A549 (cell line): ENCODE measurements at regions not wholly inside any gene's neighbourhood (a gene's known extent, or its start where the extent isn't known, plus 50 kb on each side); places are given as distances from the start of the nearest gene placed in this dataset.

ENCODE experiments used
- ATAC-seq, 2 experiments: fragments of 200-7000 bp in 1 of 2; fragments of >200 bp in 1 of 2; cut with Nextera tagmentation in 1 of 2; cut with Tn5 transposase in 1 of 2; 3 replicates each; pipeline versions ENCODE4 v1.8.0 to v1.9.1; 2018 to 2020; ENCODE audit warnings: mild to moderate bottlenecking in 1 of 2, moderate library complexity in 1 of 2
- CTCF ChIA-PET: fragments of 300-600 bp; sonication (Branson Sonifier 250); formaldehyde crosslinking; extraction: SDS; loops from one replicate; lab custom pipeline; 2021; ENCODE audit warnings: antibody characterized with exemption, inconsistent platforms; lab: Yijun Ruan, JAX
- POLR2A ChIA-PET: fragments of 350-600 bp; formaldehyde crosslinking; extraction: SDS; loops from one replicate; lab custom pipeline; 2021; ENCODE audit warnings: antibody characterized with exemption, inconsistent platforms; lab: Yijun Ruan, JAX
- DNase-seq, 2 experiments: peaks; one replicate each; pipeline versions ENCODE4 v3.0.0 to v3.0.0-alpha.2; 2011 to 2016; ENCODE audit warnings: low read depth in 1 of 2, low spot score in 1 of 2
- FAIRE-seq: peaks from 2 replicates; lab custom pipeline; 2011; peaks lifted over from hg19 to GRCh38; lab: Jason Lieb, UNC
- H3K27ac ChIP-seq, 2 experiments: fragments of >200 bp; sonication (Bioruptor Twin); formaldehyde crosslinking; 3 replicates each; pipeline ENCODE4 v1.5.1; 2016 to 2017
- H3K4me1 ChIP-seq: fragments of >200 bp; sonication (Bioruptor Twin); formaldehyde crosslinking; 3 replicates; pipeline ENCODE4 v1.6.1; 2016
- H3K4me2 ChIP-seq: fragments of >200 bp; sonication (Bioruptor Twin); formaldehyde crosslinking; 3 replicates; pipeline ENCODE4 v1.6.1; 2016
- H3K4me3 ChIP-seq: fragments of >200 bp; sonication (Bioruptor Twin); formaldehyde crosslinking; 3 replicates; pipeline ENCODE4 v1.5.1; 2016
- H3K9me3 ChIP-seq: fragments of >200 bp; sonication (Bioruptor Twin); formaldehyde crosslinking; 3 replicates; pipeline ENCODE4 v1.6.1; 2016
- BHLHE40 ChIP-seq: IDR thresholded peaks from 2 replicates; pipeline ENCODE4 v1.6.1; 2012; ENCODE audit warnings: low read depth, low read length, inconsistent platforms
- CBX8 ChIP-seq: fragments of 200-600 bp; sonication (generic); IDR thresholded peaks from 2 replicates; pipeline ENCODE4 v1.6.1; 2016
- CEBPB ChIP-seq, 2 experiments: fragments of >200 bp in 1 of 2; sonication (Bioruptor Twin) in 1 of 2; formaldehyde crosslinking in 1 of 2; IDR thresholded peaks; 2 replicates each; pipeline ENCODE4 v1.6.1; 2012 to 2016
- CHD2 ChIP-seq: fragments of 150-350 bp; IDR thresholded peaks from 2 replicates; pipeline ENCODE4 v1.6.1; 2014; ENCODE audit warnings: low read length; ENCODE audit not compliant: partially characterized antibody
- CTCF ChIP-seq: fragments of >200 bp; sonication (Bioruptor Twin); formaldehyde crosslinking; IDR thresholded peaks from 3 replicates; pipeline ENCODE4 v1.5.1; 2016
- EHF ChIP-seq: fragments of 250-450 bp; sonication (Bioruptor Pico); IDR thresholded peaks from 2 replicates; pipeline ENCODE4 v1.5.0; 2020; ENCODE audit warnings: mild to moderate bottlenecking
- EHMT2 ChIP-seq: fragments of 200-600 bp; sonication (generic); IDR thresholded peaks from 2 replicates; pipeline ENCODE4 v1.6.1; 2016; ENCODE audit warnings: antibody characterized with exemption, low read depth, mild to moderate bottlenecking, moderate library complexity
- ESRRA ChIP-seq: fragments of 150-350 bp; IDR thresholded peaks from 2 replicates; pipeline ENCODE4 v1.6.1; 2014; ENCODE audit warnings: mild to moderate bottlenecking, low read length, borderline replicate concordance
- FOSB ChIP-seq: fragments of 250-450 bp; sonication (Bioruptor Pico); IDR thresholded peaks from 2 replicates; pipeline ENCODE4 v1.5.0; 2020; ENCODE audit warnings: mild to moderate bottlenecking, moderate library complexity
- FOXS1 ChIP-seq: fragments of 250-450 bp; sonication (Bioruptor Pico); IDR thresholded peaks from 2 replicates; pipeline ENCODE4 v1.5.0; 2020; ENCODE audit warnings: mild to moderate bottlenecking, moderate library complexity
- HDAC2 ChIP-seq: fragments of 200-600 bp; sonication (generic); IDR thresholded peaks from 2 replicates; pipeline ENCODE4 v1.6.1; 2016
- HEYL ChIP-seq: fragments of 250-450 bp; sonication (Bioruptor Pico); IDR thresholded peaks from 2 replicates; pipeline ENCODE4 v1.8.0; 2021; ENCODE audit warnings: mild to moderate bottlenecking, moderate library complexity
- HMGXB4 ChIP-seq: fragments of 250-450 bp; sonication (Bioruptor Pico); IDR thresholded peaks from 2 replicates; pipeline ENCODE4 v1.5.0; 2021; ENCODE audit warnings: mild to moderate bottlenecking, moderate library complexity, borderline replicate concordance
- HOXA7 ChIP-seq: fragments of 250-450 bp; sonication (Bioruptor Pico); IDR thresholded peaks from 2 replicates; pipeline ENCODE4 v1.5.0; 2020; ENCODE audit warnings: mild to moderate bottlenecking, moderate library complexity
- HOXB5 ChIP-seq: fragments of 250-450 bp; sonication (Bioruptor Pico); IDR thresholded peaks from 2 replicates; pipeline ENCODE4 v1.5.0; 2020; ENCODE audit warnings: mild to moderate bottlenecking, moderate library complexity
- JUNB ChIP-seq: fragments of >200 bp; sonication (Bioruptor Twin); formaldehyde crosslinking; IDR thresholded peaks from 2 replicates; pipeline ENCODE4 v1.6.1; 2016
- MAX ChIP-seq: IDR thresholded peaks from 2 replicates; pipeline ENCODE4 v1.6.1; 2012
- NFE2L2 ChIP-seq: fragments of 150-350 bp; conservative IDR thresholded peaks from 2 replicates; pipeline ENCODE4 v1.6.1; 2014; ENCODE audit warnings: low read length
- NR3C1 ChIP-seq: fragments of >200 bp; sonication (Bioruptor Twin); formaldehyde crosslinking; IDR thresholded peaks from 3 replicates; pipeline ENCODE4 v1.6.1; 2017
- POLR2AphosphoS2 ChIP-seq: conservative IDR thresholded peaks from 2 replicates; pipeline ENCODE4 v1.6.1; 2012; ENCODE audit warnings: low read length, improper control_type of control experiment, inconsistent platforms
- RAD21 ChIP-seq, 2 experiments: fragments of >200 bp in 1 of 2; sonication (Bioruptor Twin) in 1 of 2; formaldehyde crosslinking in 1 of 2; IDR thresholded peaks in 1 of 2; conservative IDR thresholded peaks in 1 of 2; 2 replicates in 1 of 2; 3 replicates in 1 of 2; pipeline ENCODE4 v1.6.1; 2012 to 2018; ENCODE audit warnings: inconsistent platforms in 1 of 2
- REST ChIP-seq: fragments of 200-600 bp; sonication (generic); IDR thresholded peaks from 2 replicates; pipeline ENCODE4 v1.6.1; 2016; ENCODE audit warnings: antibody characterized with exemption, mild to moderate bottlenecking, moderate library complexity
- RFX5 ChIP-seq: fragments of 450-650 bp; IDR thresholded peaks from 2 replicates; pipeline ENCODE4 v1.7.1; 2014; ENCODE audit warnings: antibody characterized with exemption, mild to moderate bottlenecking, moderate library complexity
- RNF2 ChIP-seq: fragments of 200-600 bp; sonication (generic); IDR thresholded peaks from 2 replicates; pipeline ENCODE4 v1.6.1; 2016; ENCODE audit warnings: low read depth, mild to moderate bottlenecking, antibody characterized with exemption, moderate library complexity, borderline replicate concordance
- SMC3 ChIP-seq: fragments of >200 bp; sonication (Bioruptor Twin); formaldehyde crosslinking; IDR thresholded peaks from 3 replicates; pipeline ENCODE4 v1.6.1; 2018; ENCODE audit warnings: inconsistent platforms
- WGBS: methylation state at CpG from one replicate; pipeline ENCODE4 v1.1.6; 2017; ENCODE audit errors: missing lambda C conversion rate; 5-methylcytosine and 5-hydroxymethylcytosine counted together
- TF ChIP-seq, protein P1 (sequence below): fragments of 250-450 bp; sonication (Bioruptor Pico); IDR thresholded peaks from 2 replicates; pipeline ENCODE4 v1.5.0; 2020; ENCODE audit warnings: low read depth, mild to moderate bottlenecking, moderate library complexity
- TF ChIP-seq, protein P2 (sequence below): fragments of >200 bp; sonication (Bioruptor Twin); formaldehyde crosslinking; IDR thresholded peaks from 2 replicates; pipeline ENCODE4 v1.6.1; 2016

- TF ChIP-seq HMGXB4 (CRISPR knock-in tag) (no peak), NR3C1 (no peak), HEYL (no peak)
Observed at GRCh38 chr1:229124520-229125124, 146.3 kb upstream of the RAB4A start (continued).

DNA sequence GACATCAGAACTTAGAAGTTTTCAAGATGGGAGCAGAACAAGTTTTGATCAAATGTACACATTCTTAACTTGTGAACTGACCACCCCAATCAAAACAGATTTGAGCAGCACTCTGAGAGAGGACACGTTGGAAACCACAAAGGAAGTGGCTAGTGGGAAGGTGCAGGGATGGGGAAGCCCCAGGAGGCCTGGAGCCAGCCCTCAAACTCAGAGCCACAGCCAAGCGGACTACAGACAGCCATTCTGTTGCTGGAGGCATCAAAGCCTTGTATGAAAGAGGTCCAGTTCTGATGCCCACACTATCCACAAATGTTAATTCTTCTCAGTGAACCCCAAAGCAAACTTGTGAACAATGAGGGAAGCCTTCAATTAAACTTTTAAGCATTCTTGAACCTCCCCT is 143.6 kb upstream of the RAB4A start:
- ChIA-PET POLR2A (no interaction called here), CTCF (interaction anchor here (1.6 to 1.8 kb wide), 2 partner anchors 24 to 100 kb away, joined by 4 to 5 read pairs; no protein-coding TSS in a partner anchor)
- 52% methylated on average over 2 of the region's 2 CpGs for WGBS
- Histone ChIP-seq H3K4me2 (no peak overlapping the region), H3K9me3 (no peaks in the 10 kb centered on the region), H3K4me3 (no peak overlapping the region), H3K4me1 (peaks cover 7% of the 10 kb centered on the region; the same call in 1 of the 3 replicates), H3K27ac (no peak overlapping the region)
- TF ChIP-seq BHLHE40 (no peak), MAX (no peak), RAD21 (conservative IDR thresholded peaks at IDR 0.05 in 1 of 2, IDR thresholded peaks at IDR 0.05 in 1 of 2) (no peak), SMC3 (no peak), CBX8 (no peak), JUNB (no peak), POLR2AphosphoS2 (no peak), HOXB5 (no peak), EHMT2 (no peak), RNF2 (no peak), EHF (CRISPR knock-in tag) (no peak), CHD2 (no peak), HOXA7 (CRISPR knock-in tag) (no peak), ESRRA (no peak), NFE2L2 (no peak), RFX5 (no peak), FOXS1 (CRISPR knock-in tag) (no peak)
- TF ChIP-seq, protein P1, sequence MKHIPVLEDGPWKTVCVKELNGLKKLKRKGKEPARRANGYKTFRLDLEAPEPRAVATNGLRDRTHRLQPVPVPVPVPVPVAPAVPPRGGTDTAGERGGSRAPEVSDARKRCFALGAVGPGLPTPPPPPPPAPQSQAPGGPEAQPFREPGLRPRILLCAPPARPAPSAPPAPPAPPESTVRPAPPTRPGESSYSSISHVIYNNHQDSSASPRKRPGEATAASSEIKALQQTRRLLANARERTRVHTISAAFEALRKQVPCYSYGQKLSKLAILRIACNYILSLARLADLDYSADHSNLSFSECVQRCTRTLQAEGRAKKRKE: no peak
- TF ChIP-seq, protein P2, sequence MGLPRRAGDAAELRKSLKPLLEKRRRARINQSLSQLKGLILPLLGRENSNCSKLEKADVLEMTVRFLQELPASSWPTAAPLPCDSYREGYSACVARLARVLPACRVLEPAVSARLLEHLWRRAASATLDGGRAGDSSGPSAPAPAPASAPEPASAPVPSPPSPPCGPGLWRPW: no peak
- FAIRE-seq: no peak
- no peak for DNase-seq
- ATAC-seq: no peak

- FAIRE-seq (no peak), DNase-seq (no peak), ATAC-seq (no peak)
- H3K27ac ChIP-seq: no peak overlapping the region
- CTCF ChIA-PET: interaction anchor here (0.6 to 1.8 kb wide), 5 partner anchors 9 to 399 kb away, joined by 3 to 5 read pairs (median 3); no protein-coding TSS in a partner anchor
- H3K4me2 ChIP-seq: no peak overlapping the region
- TF ChIP-seq REST (no peak), CEBPB (IDR thresholded peaks at IDR 0.05) (no peak), HDAC2 (no peak), RNF2 (no peak), CTCF (no peak), EHF (CRISPR knock-in tag) (no peak), EHMT2 (no peak), FOSB (CRISPR knock-in tag) (no peak)
- TF ChIP-seq, all 56 proteins: peak for 0
- POLR2A ChIA-PET: no interaction called here
- H3K9me3 ChIP-seq: no peaks in the 10 kb centered on the region
- H3K4me1 ChIP-seq: peaks cover 7% of the 10 kb centered on the region; the same call in 1 of the 3 replicates
- 83% methylated on average over 7 of the region's 7 CpGs for WGBS
- H3K4me3 ChIP-seq: no peak overlapping the region
Observed at GRCh38 chr1:229128066-229128608, 142.8 kb upstream of the RAB4A start.
